ENCODE measurements at regions not wholly inside any gene's neighbourhood (a gene's known extent, or its start where the extent isn't known, plus 50 kb on each side); places are given as distances from the start of the nearest gene placed in this dataset.

DNA sequence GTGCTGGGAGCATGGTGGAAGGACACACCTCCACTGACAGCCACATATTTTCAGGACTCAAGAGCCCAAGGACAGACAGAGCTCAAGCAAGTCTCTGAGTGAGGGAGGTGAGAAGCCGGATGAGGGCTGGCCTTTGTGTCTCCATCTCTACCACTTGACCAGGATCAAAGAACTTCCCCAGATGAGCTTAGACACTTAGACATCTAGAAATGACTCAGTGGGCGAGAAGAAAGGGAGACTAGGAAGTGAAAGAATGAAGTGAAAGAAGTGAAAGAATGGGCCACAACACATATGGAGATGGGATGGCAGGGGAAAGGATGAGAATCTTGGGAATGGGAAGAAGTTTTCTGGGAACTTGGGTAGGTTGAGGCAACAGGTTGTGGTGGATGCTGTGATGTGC is 274.9 kb upstream of the CCL2 start:
- Histone ChIP-seq H3K4me3 (ENCODE audit: low read depth in 1 of 2, low read length in 1 of 2) (no peak overlapping the region), H3K27me3 (no peaks in the 10 kb centered on the region), H3K9me3 (no peaks in the 10 kb centered on the region), H3K4me1 (ENCODE audit: control insufficient read depth in 1 of 2, insufficient read depth in 1 of 2, low read depth in 1 of 2, low read length in 1 of 2) (no peaks in the 10 kb centered on the region), H3K27ac (no peak overlapping the region), H3K36me3 (no peaks in the 10 kb centered on the region)
- no peak for TF ChIP-seq CTCF (IDR thresholded peaks at IDR 0.05)

DNA sequence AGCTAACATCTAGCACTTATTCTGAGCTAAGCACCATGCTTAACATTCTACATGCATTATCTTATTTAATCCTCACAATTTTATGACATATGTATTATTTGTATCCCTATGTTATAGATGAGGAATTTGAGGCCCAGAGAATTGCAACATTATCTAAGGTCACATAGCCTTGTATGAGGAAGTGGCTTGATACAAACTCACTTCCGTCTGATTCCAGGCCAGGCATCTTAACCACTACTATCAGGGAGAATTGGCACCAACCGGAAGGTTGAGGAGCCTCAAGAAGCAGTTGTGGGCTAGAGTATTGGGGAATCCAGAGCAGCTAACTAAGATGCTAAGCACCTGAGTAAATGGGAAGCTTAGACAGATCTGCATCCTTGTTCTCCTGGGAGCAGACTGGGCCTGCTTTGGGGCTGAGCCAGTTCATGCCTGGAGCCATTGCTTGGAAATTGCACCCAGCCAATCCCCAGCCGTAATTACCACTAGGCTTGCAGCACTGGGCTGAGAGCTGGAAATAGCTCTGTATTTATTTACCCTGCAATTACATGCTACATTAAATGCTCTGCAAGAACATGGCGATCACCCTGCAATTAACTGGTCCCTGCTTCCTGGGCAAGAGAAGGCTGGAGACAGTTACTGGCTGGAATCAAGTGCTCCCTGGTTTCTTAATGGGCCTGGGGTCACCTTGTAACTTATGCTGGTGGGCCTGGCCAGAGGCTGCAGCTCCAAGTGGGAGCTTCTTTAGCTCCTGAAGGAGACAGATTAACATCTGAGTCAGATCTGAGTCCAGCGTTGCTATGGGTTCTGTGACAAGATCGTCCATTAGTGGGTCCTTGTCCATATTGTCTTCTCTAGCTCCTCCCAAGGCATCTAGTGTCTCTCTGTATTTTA is 273.1 kb upstream of the CCL2 start:
- Histone ChIP-seq H3K4me1 (ENCODE audit: control insufficient read depth in 1 of 2, insufficient read depth in 1 of 2, low read depth in 1 of 2, low read length in 1 of 2) (no peaks in the 10 kb centered on the region), H3K9me3 (no peaks in the 10 kb centered on the region), H3K4me3 (ENCODE audit: low read depth in 1 of 2, low read length in 1 of 2) (no peak overlapping the region), H3K27me3 (no peaks in the 10 kb centered on the region), H3K36me3 (no peaks in the 10 kb centered on the region), H3K27ac (no peak overlapping the region)
- no peak for TF ChIP-seq CTCF (IDR thresholded peaks at IDR 0.05)

- Histone ChIP-seq H3K27me3 (no peaks in the 10 kb centered on the region), H3K27ac (no peak overlapping the region), H3K9me3 (no peaks in the 10 kb centered on the region), H3K4me1 (ENCODE audit: control insufficient read depth in 1 of 2, insufficient read depth in 1 of 2, low read depth in 1 of 2, low read length in 1 of 2) (no peaks in the 10 kb centered on the region), H3K36me3 (no peaks in the 10 kb centered on the region), H3K4me3 (ENCODE audit: low read depth in 1 of 2, low read length in 1 of 2) (no peak overlapping the region)
- no peak for TF ChIP-seq CTCF (IDR thresholded peaks at IDR 0.05)
Observed at GRCh38 chr17:33982909-33983308, 272.2 kb upstream of the CCL2 start.

DNA sequence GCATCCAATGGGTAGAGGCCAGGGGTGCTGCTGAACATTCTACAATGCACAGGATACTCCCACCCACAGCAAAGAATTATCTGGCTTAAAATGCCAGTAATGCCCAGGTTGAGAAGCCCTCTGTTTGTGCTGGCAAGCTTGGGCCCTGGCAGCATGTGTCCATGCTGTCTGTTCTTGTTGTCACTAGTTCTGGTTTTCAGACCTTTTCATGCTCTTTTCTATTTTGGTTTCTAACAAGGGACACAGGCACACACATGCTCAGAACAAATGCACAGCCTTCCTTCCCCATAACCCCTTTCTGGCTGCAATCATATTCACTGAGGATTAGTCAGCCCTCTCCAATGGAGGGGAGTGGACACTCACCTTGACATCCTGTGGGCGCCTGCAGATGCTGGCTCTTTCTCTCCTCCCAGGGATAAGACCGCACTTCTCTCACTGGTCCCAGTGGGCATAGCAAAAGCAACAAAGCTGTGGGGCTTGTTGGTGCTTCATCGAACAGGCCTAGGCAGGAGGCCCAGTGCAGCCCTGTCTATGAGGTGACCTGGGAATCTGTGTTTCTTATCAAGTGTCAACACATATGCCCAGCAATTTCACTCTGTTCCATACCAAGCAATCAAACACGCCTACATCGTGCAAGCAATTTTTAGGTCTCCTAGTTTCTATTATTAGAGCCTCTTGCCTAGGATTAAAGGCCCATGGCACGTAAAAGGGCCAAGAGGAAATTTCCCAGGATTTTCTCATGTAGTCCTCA is 271.1 kb upstream of the CCL2 start:
- Histone ChIP-seq H3K27me3 (no peaks in the 10 kb centered on the region), H3K9me3 (no peaks in the 10 kb centered on the region)
- TF ChIP-seq CTCF (IDR thresholded peaks at IDR 0.05) = no peak

GRCh38 chr17:33986088-33986487 is 269.0 kb upstream of the CCL2 start:
- Histone ChIP-seq H3K4me3 (ENCODE audit: low read depth in 1 of 2, low read length in 1 of 2) (no peak overlapping the region), H3K27me3 (no peaks in the 10 kb centered on the region)
- no peak for TF ChIP-seq CTCF (IDR thresholded peaks at IDR 0.05)

More for the DNA sequence above, 271.1 kb upstream of the CCL2 start:
- Histone ChIP-seq H3K4me1 (ENCODE audit: control insufficient read depth in 1 of 2, insufficient read depth in 1 of 2, low read depth in 1 of 2, low read length in 1 of 2) (no peaks in the 10 kb centered on the region), H3K4me3 (ENCODE audit: low read depth in 1 of 2, low read length in 1 of 2) (no peak overlapping the region), H3K27ac (no peak overlapping the region), H3K36me3 (no peaks in the 10 kb centered on the region)

More at GRCh38 chr17:33986088-33986487, 269.0 kb upstream of the CCL2 start:
- H3K36me3 ChIP-seq = no peaks in the 10 kb centered on the region
- H3K27ac ChIP-seq = no peak overlapping the region
- no peaks in the 10 kb centered on the region for H3K9me3 ChIP-seq
- no peaks in the 10 kb centered on the region for H3K4me1 ChIP-seq (ENCODE audit: control insufficient read depth in 1 of 2, insufficient read depth in 1 of 2, low read depth in 1 of 2, low read length in 1 of 2)

All from neutrophil (primary cell).